AG08395 (cell line): ENCODE measurements at regions not wholly inside any gene's neighbourhood (a gene's known extent, or its start where the extent isn't known, plus 50 kb on each side); places are given as distances from the start of the nearest gene placed in this dataset.

Source experiments
- DNase-seq: peaks from one replicate; pipeline ENCODE4 v3.0.0; 2012; ENCODE audit warnings: mixed read lengths, low spot score

DNA sequence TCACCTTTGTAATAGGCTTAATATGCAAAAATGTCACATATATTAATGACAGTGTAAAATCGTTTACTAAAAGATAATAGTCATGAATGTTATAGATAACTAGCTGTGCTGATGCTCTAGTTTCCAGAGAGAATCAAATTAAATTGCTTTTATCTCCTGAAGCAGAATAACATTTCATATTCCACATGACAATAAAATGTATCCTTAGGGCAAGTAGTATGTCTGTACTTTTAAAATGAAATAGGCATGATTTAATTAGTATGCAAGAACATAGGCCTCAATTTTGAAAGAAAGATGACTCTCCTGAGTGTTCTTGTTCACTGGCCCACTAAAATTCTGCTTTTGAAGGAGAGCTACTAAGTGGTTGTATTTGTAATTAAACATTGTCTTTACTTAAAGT, 1027.0 kb downstream of the ARAP2 start:
- DNase-seq = no peak

DNA sequence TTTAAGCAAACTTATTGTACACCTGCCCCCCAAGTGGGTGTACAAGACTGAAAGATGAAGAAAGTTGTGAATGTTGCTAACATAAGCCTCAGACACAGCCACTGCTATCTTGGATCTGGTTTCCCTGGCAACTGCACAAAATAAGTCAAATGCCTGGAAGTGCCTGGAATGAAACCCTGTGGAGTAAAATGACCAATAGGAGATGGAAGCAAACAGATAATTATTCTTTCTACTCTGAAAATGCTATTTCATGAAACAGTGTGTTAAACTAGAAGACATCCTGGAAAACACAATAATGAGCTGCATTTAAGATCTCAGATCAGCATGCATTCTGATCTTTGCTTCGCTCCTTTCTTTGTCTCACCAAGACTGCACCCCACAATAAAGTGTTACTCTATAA, 1016.0 kb downstream of the ARAP2 start:
- DNase-seq = no peak

DNA sequence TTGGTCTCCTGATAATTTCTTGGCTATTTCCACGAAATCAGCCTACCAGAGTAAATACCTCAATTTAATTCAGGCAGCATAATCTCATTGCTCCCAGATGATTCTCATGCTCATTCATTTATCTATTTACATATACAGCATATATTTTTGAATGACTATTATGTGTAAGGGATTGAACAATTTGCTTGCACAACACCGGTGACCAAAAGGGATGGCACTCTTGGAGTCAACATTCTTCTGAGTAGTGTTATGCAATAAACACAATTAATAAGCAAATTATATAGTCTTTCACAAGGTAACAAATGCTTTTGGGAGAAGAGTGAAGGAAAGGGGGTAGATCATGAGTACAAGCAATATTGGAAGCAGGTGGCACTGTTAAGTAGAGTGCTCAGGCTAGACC, 1015.3 kb downstream of the ARAP2 start:
- DNase-seq = no peak

DNA sequence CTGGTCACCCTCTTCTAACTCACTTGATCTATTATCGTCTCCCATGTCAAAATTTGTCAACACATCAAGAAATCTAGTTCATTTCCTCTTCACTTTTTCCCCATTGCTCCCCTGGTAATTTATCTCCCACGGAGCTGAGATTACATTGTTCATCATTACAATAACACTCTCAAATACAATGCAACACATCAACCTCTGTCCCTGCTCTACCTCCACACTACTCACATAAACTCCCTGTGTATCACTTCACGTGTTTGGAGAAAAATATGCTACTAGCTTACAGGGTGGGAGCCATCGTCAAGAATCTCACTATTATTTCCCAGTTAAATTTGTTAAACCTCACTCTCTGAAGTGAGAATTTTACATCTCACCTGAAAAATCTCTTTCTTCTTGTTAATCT, 1006.4 kb downstream of the ARAP2 start:
- DNase-seq = no peak

DNA sequence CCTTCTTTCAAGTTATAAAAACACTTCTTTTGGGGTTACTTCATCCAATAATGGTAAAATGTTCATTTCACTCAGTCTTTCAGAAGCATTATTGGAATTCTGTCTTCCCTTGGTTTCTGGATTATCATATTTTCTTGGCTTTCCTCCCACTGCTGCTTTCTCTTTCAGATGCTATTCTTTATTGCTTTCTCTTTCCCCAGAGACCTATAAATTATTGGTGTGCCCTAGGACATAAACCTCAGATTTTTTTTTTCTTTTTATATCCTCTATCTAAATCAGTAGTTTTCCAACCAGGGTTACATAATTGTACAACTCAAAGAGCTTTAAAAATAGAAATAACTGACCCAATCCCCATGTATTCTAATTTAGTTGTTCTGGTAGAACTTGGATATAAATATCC, 1005.5 kb downstream of the ARAP2 start:
- no peak for DNase-seq

DNA sequence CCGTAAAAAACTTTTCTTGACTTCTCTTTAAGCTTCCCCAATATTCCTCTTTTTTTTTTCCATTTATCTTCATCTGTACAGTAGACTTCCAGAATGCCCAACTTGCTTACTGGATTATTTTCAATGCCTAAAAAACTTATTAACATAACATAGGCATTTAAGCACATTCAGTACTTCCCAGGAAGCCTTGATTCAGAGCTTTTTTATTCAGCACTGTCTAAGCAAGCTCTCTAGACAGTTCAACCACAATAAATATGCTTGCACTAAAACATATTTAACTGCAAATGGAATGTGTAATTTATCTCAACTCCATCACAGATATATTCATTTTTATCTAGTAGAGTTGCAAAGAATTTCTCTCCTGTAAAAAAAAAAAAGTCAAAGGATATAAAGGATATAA, 997.8 kb downstream of the ARAP2 start:
- no peak for DNase-seq

DNA sequence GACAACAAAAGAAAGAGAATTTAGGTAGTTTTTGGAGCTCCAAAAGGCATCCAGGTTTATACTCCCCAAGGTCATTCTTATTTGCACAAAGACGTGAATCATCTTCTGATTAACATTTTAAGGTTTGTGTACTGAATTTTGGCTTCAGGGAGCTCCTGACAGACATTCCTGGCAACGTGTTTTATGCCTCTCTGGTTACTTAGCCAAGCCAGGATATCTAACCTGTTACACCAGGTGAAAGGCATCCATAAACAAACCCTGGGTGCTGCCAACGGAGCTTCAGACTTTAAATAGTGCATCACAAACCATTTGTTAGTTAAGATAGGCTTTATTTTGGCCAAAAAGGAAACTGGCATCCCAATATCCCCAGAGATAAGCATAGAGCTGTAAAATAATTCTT, 997.3 kb downstream of the ARAP2 start:
- no peak for DNase-seq

DNA sequence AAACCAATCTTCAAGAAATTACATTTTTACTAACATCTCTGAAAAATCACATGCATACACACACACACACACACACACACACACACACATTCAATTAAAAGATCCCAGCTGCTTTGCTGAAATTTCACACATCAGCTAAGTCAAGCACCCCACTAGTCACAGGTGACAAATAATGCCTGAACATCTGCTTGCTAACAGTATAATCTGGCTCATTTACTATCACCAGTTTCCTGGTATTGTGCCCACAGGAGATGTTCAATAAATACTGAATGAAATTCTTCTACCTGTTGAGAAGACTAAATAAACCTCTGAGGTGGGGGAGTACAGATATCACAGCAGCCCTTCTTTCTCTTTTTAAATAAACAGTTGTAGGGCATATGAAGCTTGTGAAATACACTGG, 994.0 kb downstream of the ARAP2 start:
- no peak for DNase-seq

DNA sequence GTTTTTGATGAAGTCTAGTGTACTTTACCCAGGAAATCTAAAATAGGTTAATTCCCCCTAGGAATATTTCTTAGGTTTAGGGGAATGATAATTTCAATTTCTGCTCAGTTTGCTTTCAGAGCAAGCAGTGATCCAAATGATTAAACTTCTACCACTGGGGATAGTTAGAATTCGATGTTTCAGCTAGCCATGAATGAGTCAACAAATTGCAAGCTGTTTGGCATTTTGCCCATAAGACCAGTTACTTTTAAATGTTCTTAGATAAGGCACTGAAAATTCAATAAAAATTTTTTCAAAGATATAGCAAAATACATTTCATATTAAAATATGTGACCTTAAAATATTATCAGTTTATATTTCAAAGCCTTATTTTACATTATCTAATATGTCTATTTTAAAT, 993.6 kb downstream of the ARAP2 start:
- no peak for DNase-seq

DNA sequence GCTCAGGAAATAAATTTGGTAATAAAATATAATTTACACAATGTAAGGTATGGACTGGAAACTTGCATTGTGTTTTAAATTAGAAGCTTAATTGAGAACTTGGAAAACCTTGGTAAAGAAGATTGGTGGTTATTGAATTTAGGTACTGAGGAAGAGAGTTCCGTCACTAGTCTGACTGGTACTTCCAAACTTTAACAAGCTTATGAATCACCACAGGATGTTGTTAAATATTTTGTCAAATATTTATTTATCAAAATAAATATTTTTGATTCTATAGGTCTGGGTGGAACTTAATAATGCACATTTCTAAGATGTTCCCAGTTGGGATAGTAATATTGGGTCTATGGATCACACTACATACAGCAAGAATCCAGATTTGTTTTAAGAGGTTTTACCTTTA, 992.2 kb downstream of the ARAP2 start:
- no peak for DNase-seq

DNA sequence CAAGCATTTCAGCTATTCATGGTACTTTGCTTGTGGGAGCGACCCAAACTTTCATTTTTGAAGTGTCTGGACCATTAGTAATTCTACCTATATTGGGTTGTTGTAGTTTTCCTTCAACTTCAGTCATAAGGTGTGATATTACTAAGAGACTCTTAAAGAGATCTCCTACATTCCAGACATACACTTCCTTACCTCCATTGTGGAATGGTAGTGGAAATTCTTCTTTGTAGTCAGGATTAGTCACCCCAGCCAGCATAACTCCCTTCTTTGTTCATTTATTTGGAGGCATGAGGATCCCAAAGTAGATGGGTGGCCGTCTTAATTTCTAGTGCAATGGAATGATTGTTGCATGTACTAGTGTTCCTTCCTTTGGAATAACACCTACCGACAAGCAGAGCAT, 991.4 kb downstream of the ARAP2 start:
- no peak for DNase-seq

DNA sequence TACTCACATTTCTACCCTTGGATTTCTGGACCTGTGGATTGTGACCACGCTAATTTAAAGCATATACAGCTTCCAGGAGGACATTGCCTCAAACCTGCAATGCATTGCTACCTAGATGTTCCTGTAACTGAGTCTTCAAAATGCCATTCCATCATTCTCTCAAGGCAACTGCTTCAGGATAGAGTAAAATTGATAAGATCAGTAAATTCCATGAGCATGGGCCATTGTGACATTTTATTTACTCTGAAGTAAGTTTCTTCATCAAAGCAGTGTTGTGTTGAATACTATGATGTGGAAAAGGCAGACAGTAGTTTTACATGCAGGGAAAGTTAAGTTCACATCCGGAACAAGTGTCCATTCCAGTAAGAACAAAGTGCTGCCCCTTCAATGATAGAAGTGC, 991.0 kb downstream of the ARAP2 start:
- no peak for DNase-seq

DNA sequence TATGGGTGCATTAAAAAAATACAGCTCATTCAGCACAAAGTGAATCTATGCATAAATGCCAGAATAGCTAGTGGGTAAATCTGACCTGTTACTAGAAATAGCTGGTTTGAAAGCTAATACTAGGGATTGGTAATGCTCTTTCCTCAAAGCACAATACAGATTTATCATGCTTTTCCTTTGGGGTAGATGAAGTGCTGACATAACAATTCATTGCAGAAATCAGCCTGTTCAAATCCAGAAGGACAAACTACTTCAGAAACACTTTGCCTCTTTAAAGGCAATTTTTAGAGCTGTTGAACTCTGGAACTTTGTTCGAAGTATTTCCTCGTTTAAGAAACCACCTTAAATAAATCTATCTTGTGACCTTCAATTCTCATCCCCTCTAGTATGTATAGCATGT, 957.9 kb downstream of the ARAP2 start:
- no peak for DNase-seq

DNA sequence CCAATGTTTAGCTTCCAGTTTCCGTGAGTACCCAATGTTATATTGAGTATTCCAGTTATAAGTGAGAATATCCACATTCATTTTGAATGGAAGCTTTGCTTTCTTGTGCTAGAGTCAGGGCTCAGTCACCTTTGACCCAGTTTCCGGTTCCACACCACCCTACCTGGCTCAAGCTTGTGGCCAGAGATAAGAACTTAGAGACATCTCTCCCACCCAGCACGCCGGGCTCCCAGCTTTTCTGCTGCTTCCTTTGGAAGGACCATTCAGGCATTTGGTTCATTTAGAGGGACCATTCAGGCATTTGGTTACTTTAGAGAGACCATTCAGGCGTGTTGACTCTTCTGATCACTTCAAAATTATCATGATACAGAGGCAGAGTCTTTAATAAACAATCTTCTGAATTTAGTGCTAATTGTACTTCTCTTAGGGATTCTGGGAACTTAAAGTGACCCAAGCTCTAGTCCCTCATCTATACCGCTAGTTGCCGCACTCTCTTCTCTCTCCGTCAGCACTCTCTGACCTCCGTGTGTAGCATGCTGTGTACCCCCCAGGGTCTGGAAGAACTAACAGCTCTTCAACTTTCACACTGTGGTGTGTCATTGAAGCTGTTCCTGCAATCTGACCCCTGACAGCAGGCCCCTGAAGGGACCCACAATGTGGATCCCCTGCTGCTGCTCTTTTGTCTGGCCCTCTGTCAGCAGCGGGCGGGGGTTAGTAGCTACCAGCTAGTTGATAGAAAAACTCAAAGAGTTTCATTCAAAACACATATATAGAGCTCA, 943.1 kb downstream of the ARAP2 start:
- DNase-seq = no peak

DNA sequence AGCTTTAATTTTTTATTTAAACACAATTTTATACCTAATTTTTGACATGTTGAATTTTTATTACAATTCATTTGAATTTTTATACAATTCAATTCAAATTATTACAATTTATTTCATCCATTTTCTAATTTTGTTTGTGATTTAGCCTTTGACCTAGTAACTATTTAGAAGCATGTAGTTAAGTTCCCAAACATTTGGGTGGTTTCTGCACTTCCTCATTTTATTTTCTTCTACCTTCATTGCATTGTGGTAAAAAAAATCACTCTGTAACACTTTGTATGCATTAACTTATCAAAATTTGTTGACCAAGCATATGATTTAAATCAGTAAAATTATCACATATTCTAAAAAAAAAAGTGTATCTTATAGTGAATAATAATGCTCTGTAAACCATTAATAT, 928.9 kb downstream of the ARAP2 start:
- no peak for DNase-seq

DNA sequence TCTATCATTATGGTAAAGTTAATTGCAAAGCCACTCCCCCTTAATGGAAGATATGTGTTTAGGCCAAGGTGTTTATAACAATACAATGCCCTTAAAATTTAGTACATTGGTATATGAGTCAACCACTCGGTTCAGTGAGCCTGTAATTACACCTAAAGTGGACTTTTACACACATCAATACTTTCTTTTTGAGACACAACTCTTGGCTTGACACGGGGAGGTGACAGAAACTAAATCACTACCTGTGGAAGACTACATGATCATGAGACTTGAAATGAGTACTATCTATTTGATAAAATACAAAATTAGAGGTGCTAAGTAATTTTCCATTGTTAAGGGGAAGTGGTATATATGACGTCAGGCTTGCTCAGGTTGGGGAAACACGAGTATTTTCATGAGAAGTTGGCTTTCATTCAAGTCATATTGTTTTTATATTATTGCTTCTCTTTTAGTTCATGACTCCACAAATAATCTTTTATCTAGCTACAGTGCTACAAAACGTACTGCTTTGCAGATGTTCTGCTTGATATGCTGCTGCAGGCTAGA, 918.3 kb downstream of the ARAP2 start:
- no peak for DNase-seq

DNA sequence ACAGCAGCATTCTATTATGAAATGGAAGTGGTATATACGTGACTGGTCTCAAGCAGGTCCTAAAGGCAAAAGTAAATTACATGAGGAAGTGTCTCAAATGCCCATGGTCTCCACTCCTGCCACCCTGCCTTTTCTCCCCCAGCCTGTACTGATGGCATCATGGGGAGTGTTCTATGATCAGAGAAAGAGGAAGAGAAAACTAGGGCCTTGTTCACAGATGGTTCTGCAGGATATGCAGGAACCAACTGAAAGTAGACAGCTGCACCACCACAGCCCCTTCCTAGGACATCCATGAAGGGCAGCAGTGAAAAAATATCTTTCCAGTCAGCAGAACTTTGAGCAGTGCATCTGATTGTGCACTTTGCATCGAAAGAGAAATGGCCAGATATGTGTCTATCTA, 901.5 kb downstream of the ARAP2 start:
- DNase-seq = no peak

DNA sequence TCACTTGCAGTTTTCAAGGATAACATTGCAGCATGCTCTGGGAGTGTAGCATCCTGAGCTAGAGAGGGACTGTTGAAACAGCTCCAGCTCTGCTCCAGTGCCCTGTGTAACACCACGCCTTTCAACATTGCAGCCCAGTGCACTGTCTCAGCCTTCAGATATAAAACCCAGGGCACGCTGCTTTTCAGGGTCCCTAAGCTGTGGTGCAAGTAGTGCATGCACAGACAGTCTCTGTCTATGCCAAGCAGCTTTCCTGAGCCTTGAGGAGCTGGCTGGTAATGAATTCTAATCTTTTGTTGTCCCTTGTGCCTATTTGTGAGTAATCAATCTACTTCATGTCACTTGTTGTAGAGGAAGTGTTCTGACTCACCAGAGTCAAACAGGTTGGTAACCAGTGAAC, 897.0 kb downstream of the ARAP2 start:
- DNase-seq = no peak

DNA sequence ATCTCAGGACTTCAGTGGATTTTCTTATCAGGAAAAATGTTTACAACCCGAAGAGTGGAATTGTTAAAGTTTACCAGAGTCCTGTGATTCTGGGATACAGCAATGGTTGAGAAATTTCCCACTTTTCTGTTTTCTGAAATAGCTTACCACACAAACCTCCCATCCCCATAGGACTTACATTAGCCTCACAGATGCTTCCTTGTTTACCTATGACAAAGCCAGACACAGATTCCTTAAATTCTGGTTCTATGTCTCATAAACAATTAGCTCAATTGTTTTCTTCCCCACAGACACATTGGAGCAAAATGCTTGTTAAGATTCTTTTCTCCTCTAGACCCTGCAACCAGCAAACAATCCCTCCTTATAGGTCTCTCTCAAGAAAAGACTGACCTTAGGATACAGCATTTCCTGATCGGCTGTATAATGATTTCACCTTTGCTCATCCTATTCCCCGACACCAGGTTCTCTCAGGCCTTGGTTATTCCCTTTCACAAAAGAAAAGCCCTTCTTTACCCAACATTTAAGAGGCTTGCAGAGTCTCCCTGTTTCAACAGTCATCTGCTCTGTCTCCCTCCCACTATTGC, 886.2 kb downstream of the ARAP2 start:
- DNase-seq = no peak

DNA sequence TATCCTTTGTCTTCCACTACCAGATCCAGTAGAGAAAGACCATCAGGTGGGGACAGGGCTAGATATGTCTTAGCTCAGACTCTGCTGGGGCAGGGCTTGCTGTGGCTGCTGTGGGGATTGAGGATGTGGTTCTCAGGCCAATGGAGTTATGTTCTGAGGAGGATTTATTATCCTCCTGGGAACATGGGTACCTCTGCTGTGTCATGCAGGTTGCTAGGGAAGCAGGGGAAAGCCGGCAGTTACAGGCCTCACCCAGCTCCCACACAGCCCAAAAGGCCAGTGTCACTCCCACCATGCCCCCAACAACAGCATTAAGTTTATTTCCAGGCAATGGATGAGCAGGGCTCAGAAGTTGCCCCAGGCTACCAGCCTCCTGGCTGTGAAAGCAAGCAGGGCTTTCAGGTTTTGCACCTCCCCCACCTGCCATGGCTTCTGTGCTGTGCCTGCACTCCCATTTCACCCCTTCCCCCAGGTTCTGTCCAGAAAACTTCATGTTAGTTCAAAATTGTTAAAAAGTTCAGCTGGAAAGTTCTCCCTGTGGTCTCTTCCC, 879.9 kb downstream of the ARAP2 start:
- DNase-seq = no peak

DNA sequence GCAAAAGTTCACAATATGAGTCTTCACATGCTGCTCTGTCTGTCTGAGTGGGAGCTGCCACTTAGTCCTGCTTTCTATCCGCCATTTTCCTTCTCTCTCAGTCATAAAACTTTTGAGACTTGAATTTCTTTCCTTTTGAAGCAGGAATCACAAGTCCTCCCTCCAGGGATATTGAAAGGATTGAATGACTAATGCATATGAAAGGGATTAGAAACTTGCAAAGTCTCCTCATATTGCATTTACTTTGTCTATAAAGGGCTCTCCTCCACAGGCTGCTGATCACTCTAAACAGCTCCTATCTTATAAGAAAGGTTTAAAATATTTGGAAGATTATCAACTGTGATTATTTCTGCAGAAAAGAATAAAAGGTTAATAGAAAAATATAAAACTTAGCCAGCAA, 879.1 kb downstream of the ARAP2 start:
- DNase-seq = no peak

DNA sequence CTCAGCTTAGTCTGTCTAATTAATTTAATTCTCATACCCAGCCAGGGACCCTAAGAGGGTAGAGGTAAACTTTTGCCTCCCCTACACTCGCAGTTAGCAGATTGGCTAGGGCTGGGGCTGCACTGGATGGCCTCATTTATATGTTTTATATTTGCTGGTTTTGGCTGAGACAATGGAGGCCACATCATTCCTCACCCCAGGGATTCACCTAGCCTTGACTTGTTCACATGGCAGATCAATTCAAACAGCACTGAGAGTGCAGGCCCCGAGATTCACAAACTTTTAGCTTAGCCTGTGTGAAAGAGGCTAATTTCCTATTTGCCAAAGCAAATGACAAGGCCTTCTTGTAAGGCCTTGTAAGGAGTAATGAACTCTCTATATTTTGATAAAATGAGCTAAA, 844.4 kb downstream of the ARAP2 start:
- no peak for DNase-seq

DNA sequence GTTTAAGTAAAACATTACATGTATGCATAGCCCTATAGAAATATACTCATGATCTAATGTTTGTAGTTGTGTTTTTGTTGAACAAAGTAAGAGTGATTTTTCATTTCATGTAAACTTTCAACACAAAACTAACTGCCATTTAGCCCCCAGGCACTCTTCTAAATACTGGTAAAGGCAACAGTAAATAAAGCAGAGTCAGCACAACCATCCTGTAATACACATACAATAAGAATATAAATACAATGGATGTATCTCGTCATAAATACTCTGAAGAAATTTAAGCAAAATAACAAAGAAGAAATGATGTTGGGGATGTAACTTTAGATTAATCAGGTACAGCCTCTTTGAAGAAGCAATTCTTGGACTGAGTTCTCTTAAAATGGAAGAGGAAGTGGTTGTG, 821.2 kb downstream of the ARAP2 start:
- no peak for DNase-seq

DNA sequence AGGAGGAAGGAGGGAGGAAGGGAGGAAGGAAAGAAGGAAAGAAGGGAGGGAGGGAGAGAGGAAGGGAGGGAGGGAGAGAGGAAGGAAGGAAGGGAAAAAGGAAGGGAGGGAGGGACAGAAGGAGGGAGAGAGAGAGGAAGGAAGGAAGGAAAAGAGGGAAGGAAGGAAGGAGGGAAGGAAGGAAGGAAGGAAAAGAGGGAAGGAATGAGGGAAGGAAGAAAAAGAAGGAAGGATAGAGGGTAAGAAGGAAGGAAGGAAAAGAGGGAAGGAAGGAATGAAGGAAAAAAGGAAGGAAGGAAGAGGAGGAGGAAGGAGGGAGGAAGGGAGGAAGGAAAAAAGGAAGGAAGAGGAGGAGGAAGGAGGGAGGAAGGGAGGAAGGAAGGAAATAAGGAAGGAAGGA, 796.8 kb downstream of the ARAP2 start:
- DNase-seq = no peak
